H1 (cell line): ENCODE measurements at regions not wholly inside any gene's neighbourhood (a gene's known extent, or its start where the extent isn't known, plus 50 kb on each side); places are given as distances from the start of the nearest gene placed in this dataset.

Experiments used
- CTCF ChIA-PET: fragments of 300-600 bp; sonication (Branson Sonifier 250); formaldehyde crosslinking; loops from one replicate; lab custom pipeline; 2021; ENCODE audit not compliant: partially characterized antibody; lab: Charles Lee
- POLR2A ChIA-PET: fragments of 300-600 bp; sonication (Branson Sonifier 250); formaldehyde crosslinking; loops from one replicate; lab custom pipeline; 2021; ENCODE audit warnings: inconsistent platforms; ENCODE audit not compliant: partially characterized antibody; lab: Charles Lee
- DNase-seq, 2 experiments: peaks; one replicate each; pipeline versions ENCODE4 v3.0.0 to v3.0.0-alpha.2; 2010 to 2022; ENCODE audit warnings: low spot score in 2 of 2, low read depth in 1 of 2, mixed read lengths in 1 of 2
- FAIRE-seq: peaks from 2 replicates; lab custom pipeline; 2011; peaks lifted over from hg19 to GRCh38; lab: Jason Lieb, UNC
- H2AFZ ChIP-seq: 2 replicates; pipeline ENCODE4 v1.8.1; 2012; ENCODE audit warnings: low read length, inconsistent platforms
- H2AK5ac ChIP-seq: 2 replicates; pipeline ENCODE4 v1.6.1; 2013; ENCODE audit warnings: low read depth, low read length
- H2BK120ac ChIP-seq: replicated peaks from 2 replicates; pipeline ENCODE3; 2013; ENCODE audit warnings: low read depth, low read length, inconsistent platforms
- H2BK12ac ChIP-seq: 2 replicates; pipeline ENCODE4 v1.6.1; 2013; ENCODE audit warnings: low read depth, low read length
- H2BK15ac ChIP-seq: 2 replicates; pipeline ENCODE4 v1.6.1; 2013; ENCODE audit warnings: low read length
- H2BK20ac ChIP-seq: 2 replicates; pipeline ENCODE4 v1.6.1; 2013; ENCODE audit warnings: low read length
- H2BK5ac ChIP-seq: 2 replicates; pipeline ENCODE4 v1.6.1; 2013; ENCODE audit warnings: low read depth, low read length
- H3K14ac ChIP-seq: 2 replicates; pipeline ENCODE4 v1.6.1; 2013; ENCODE audit warnings: inconsistent platforms; ENCODE audit not compliant: insufficient read length
- H3K18ac ChIP-seq: 2 replicates; pipeline ENCODE4 v1.6.1; 2013; ENCODE audit warnings: low read length; ENCODE audit errors: extremely low read depth
- H3K23ac ChIP-seq: 2 replicates; pipeline ENCODE4 v1.6.1; 2013; ENCODE audit warnings: inconsistent platforms; ENCODE audit not compliant: insufficient read length
- H3K23me2 ChIP-seq: 2 replicates; pipeline ENCODE4 v1.6.1; 2013; ENCODE audit warnings: low read depth, low read length
- H3K27ac ChIP-seq: 2 replicates; pipeline ENCODE4 v1.6.1; 2011; ENCODE audit warnings: low read depth, low read length, inconsistent platforms
- H3K27me3 ChIP-seq, 4 experiments: replicated peaks in 1 of 4; 1 replicate in 1 of 4; 2 replicates in 3 of 4; pipeline versions ENCODE4 v1.6.1 to v1.8.1; 2011 to 2013; ENCODE audit warnings: low read length in 3 of 4, mild to moderate bottlenecking in 3 of 4, inconsistent platforms in 2 of 4, mixed read lengths in 2 of 4, moderate library complexity in 1 of 4; ENCODE audit not compliant: control insufficient read depth in 3 of 4, insufficient read depth in 3 of 4; ENCODE audit errors: extremely low read depth in 1 of 4
- H3K36me3 ChIP-seq, 4 experiments: 2 replicates each; pipeline versions ENCODE4 v1.6.1 to v1.8.1; 2011 to 2013; ENCODE audit warnings: mild to moderate bottlenecking in 4 of 4, low read length in 3 of 4, moderate library complexity in 2 of 4, control low read depth in 1 of 4, inconsistent platforms in 1 of 4; ENCODE audit not compliant: insufficient read depth in 4 of 4, control insufficient read depth in 2 of 4
- H3K4ac ChIP-seq: replicated peaks from 2 replicates; pipeline ENCODE3; 2013; ENCODE audit warnings: low read length, low read depth, mixed read lengths, inconsistent platforms; ENCODE audit not compliant: insufficient read length
- H3K4me1 ChIP-seq, 4 experiments: replicated peaks in 1 of 4; 1 replicate in 1 of 4; 2 replicates in 3 of 4; pipeline versions ENCODE4 v1.6.1 to v1.8.1; 2011 to 2013; ENCODE audit warnings: low read length in 3 of 4, inconsistent platforms in 2 of 4, mixed read lengths in 1 of 4; ENCODE audit not compliant: insufficient read depth in 4 of 4, control insufficient read depth in 3 of 4
- H3K4me2 ChIP-seq, 2 experiments: 2 replicates each; pipeline versions ENCODE4 v1.6.1 to v1.8.1; 2011 to 2013; ENCODE audit warnings: low read depth in 2 of 2, low read length in 2 of 2, control low read depth in 1 of 2, inconsistent platforms in 1 of 2, mild to moderate bottlenecking in 1 of 2; ENCODE audit not compliant: insufficient read depth in 1 of 2
- H3K4me3 ChIP-seq, 4 experiments: fragments of 200-600, 300-600 bp in 1 of 4; sonication (generic), shearing (Covaris generic), sonication (Bioruptor Twin) in 1 of 4; 2 replicates each; pipeline versions ENCODE4 v1.5.1 to v1.8.1; 2011 to 2016; ENCODE audit warnings: low read length in 4 of 4, low read depth in 3 of 4, control low read depth in 2 of 4, inconsistent platforms in 2 of 4, mild to moderate bottlenecking in 2 of 4, mixed read lengths in 1 of 4, moderate library complexity in 1 of 4; ENCODE audit not compliant: insufficient read depth in 2 of 4; ENCODE audit errors: extremely low read depth in 1 of 4
- H3K56ac ChIP-seq: replicated peaks from 2 replicates; pipeline ENCODE3; 2013; ENCODE audit warnings: low read depth, mild to moderate bottlenecking, mixed read lengths, low read length, inconsistent platforms; ENCODE audit not compliant: insufficient read length
- H3K79me1 ChIP-seq: 2 replicates; pipeline ENCODE4 v1.6.1; 2013; ENCODE audit warnings: low read depth, low read length, control low read depth
- H3K79me2 ChIP-seq, 2 experiments: 2 replicates each; pipeline versions ENCODE4 v1.6.1 to v1.8.1; 2012 to 2013; ENCODE audit warnings: low read length in 2 of 2, mild to moderate bottlenecking in 2 of 2, inconsistent platforms in 1 of 2; ENCODE audit not compliant: insufficient read depth in 2 of 2, control insufficient read depth in 1 of 2
- H3K9ac ChIP-seq, 4 experiments: replicated peaks in 1 of 4; 1 replicate in 1 of 4; 2 replicates in 3 of 4; pipeline versions ENCODE4 v1.6.1 to v1.8.1; 2011 to 2013; ENCODE audit warnings: low read depth in 3 of 4, low read length in 3 of 4, control low read depth in 2 of 4, mild to moderate bottlenecking in 2 of 4, moderate library complexity in 2 of 4, inconsistent platforms in 1 of 4; ENCODE audit errors: extremely low read depth in 1 of 4
- H3K9me3 ChIP-seq, 2 experiments: 2 replicates each; pipeline versions ENCODE4 v1.6.1 to v1.8.1; 2012 to 2013; ENCODE audit warnings: mild to moderate bottlenecking in 2 of 2, moderate library complexity in 2 of 2, control low read depth in 1 of 2, inconsistent platforms in 1 of 2, low read depth in 1 of 2, low read length in 1 of 2, mixed read lengths in 1 of 2; ENCODE audit not compliant: insufficient read depth in 2 of 2
- H4K20me1 ChIP-seq, 2 experiments: replicated peaks in 1 of 2; 2 replicates each; pipeline versions ENCODE3 to v1.8.1; 2011 to 2013; ENCODE audit warnings: inconsistent platforms in 2 of 2, low read length in 2 of 2, mild to moderate bottlenecking in 1 of 2; ENCODE audit not compliant: insufficient read depth in 2 of 2, control insufficient read depth in 1 of 2
- H4K5ac ChIP-seq: 2 replicates; pipeline ENCODE4 v1.6.1; 2013; ENCODE audit warnings: low read length, low read depth, mixed read lengths, inconsistent platforms; ENCODE audit not compliant: insufficient read length
- H4K8ac ChIP-seq: 2 replicates; pipeline ENCODE4 v1.8.0; 2013; ENCODE audit warnings: mild to moderate bottlenecking, moderate library complexity, low read length, inconsistent platforms; ENCODE audit not compliant: insufficient read depth; ENCODE audit errors: extremely low read depth
- H4K91ac ChIP-seq: replicated peaks from 2 replicates; pipeline ENCODE3; 2013; ENCODE audit warnings: low read length, mixed read lengths, inconsistent platforms; ENCODE audit not compliant: insufficient read length
- HDAC2 ChIP-seq, 2 experiments: fragments of 300-600 bp in 1 of 2; sonication (generic) in 1 of 2; IDR thresholded peaks; 2 replicates each; pipeline ENCODE4 v1.6.1; 2011 to 2012; ENCODE audit warnings: low read depth in 2 of 2, low read length in 2 of 2, mild to moderate bottlenecking in 2 of 2, moderate library complexity in 2 of 2, borderline replicate concordance in 1 of 2, inconsistent platforms in 1 of 2
- PHF8 ChIP-seq: fragments of 200-600 bp; sonication (generic); conservative IDR thresholded peaks from 2 replicates; pipeline ENCODE4 v1.7.1; 2012; ENCODE audit warnings: low read depth, mild to moderate bottlenecking, inconsistent platforms, low read length, moderate library complexity
- POLR2AphosphoS5 ChIP-seq: IDR thresholded peaks from 2 replicates; pipeline ENCODE4 v1.6.1; 2011; ENCODE audit warnings: low read depth, low read length
- SRF ChIP-seq: IDR thresholded peaks from 2 replicates; pipeline ENCODE4 v1.6.1; 2011; ENCODE audit warnings: mild to moderate bottlenecking, low read depth, low read length, moderate library complexity
- WGBS, 2 experiments: shearing (Covaris generic) in 1 of 2; methylation state at CpG; one replicate each; pipeline versions ENCODE4 v1.1.6 to v1.1.7; 2013 to 2015; ENCODE audit warnings: low lambda C conversion rate in 2 of 2, mixed read lengths in 2 of 2, inconsistent platforms in 1 of 2, low coverage in 1 of 2, missing lambda C conversion rate in 1 of 2; ENCODE audit not compliant: insufficient replicate concordance in 2 of 2, insufficient coverage in 1 of 2, insufficient read length in 1 of 2; ENCODE audit errors: extremely low coverage in 1 of 2, missing lambda C conversion rate in 1 of 2; 5-methylcytosine and 5-hydroxymethylcytosine counted together

DNA sequence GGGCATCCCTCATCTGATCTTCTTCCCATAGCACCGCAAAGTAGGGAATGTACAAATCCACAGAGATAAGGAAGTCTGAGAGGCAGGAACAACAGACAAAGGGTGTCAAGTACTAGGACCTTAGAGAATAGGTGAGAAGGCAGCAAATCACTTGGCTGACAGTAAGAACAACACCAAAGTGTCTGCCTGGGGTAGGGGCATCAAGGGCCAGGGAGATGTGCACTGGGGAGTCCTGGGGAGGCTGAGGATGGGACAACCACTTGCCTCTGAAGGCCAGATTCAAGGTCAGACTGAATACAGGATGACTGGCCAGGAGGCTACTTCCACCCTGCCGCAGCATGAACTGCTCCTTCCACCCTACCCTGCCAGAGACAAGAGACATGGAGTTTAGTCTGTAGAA, 1040.8 kb downstream of the BCL11B start:
- no peak overlapping the region for H3K4ac ChIP-seq
- no peaks in the 10 kb centered on the region for H3K4me1 ChIP-seq
- no peak overlapping the region for H3K18ac ChIP-seq
- no peaks in the 10 kb centered on the region for H3K23me2 ChIP-seq
- DNase-seq (no peak), FAIRE-seq (no peak)
- H4K5ac ChIP-seq: no peak overlapping the region
- ChIA-PET POLR2A (no interaction called here), CTCF (interaction anchor here (1.6 kb wide), 1 partner anchor 26 kb away, joined by 6 read pairs; no protein-coding TSS in a partner anchor)
- H4K20me1 ChIP-seq: no peaks in the 10 kb centered on the region
- no peaks in the 10 kb centered on the region for H3K79me1 ChIP-seq
- H3K27ac ChIP-seq: no peak overlapping the region
- H2AK5ac ChIP-seq: no peak overlapping the region
- no peak overlapping the region for H2BK120ac ChIP-seq
- no peaks in the 10 kb centered on the region for H3K27me3 ChIP-seq
- no peak overlapping the region for H2BK5ac ChIP-seq
- 96% methylated on average over 2 of the region's 2 CpGs; no CpG with 5 or more reads in 1 of the 2 experiments for WGBS, 2 experiments
- no peak overlapping the region for H4K8ac ChIP-seq
- H2AFZ ChIP-seq: no peak overlapping the region
- H3K9me3 ChIP-seq: no peaks in the 10 kb centered on the region
- no peak overlapping the region for H3K23ac ChIP-seq
- H2BK15ac ChIP-seq: no peak overlapping the region
- H3K56ac ChIP-seq: no peak overlapping the region
- TF ChIP-seq POLR2AphosphoS5 (no peak), HDAC2 (IDR thresholded peaks at IDR 0.05; ENCODE audit: borderline replicate concordance in 1 of 2, low read depth in 2 of 2, low read length in 2 of 2) (no peak), PHF8 (no peak), SRF (no peak)
- no peak overlapping the region for H4K91ac ChIP-seq
- H3K36me3 ChIP-seq: no peaks in the 10 kb centered on the region
- H3K79me2 ChIP-seq: no peaks in the 10 kb centered on the region
- H3K14ac ChIP-seq: no peak overlapping the region
- no peak overlapping the region for H2BK12ac ChIP-seq
- no peak overlapping the region for H3K9ac ChIP-seq
- H3K4me3 ChIP-seq: no peak overlapping the region
- H2BK20ac ChIP-seq: no peak overlapping the region
- H3K4me2 ChIP-seq: no peak overlapping the region
